SH-SY5Y (cell line): ENCODE measurements at regions not wholly inside any gene's neighbourhood (a gene's known extent, or its start where the extent isn't known, plus 50 kb on each side); places are given as distances from the start of the nearest gene placed in this dataset.

Experiments
- GATA2 ChIP-seq: IDR thresholded peaks from 2 replicates; pipeline ENCODE4 v1.6.1; 2011; ENCODE audit warnings: mild to moderate bottlenecking, low read depth, low read length
- GATA3 ChIP-seq: IDR thresholded peaks from 2 replicates; pipeline ENCODE4 v1.6.1; 2011; ENCODE audit warnings: low read depth, mild to moderate bottlenecking, low read length, moderate library complexity

DNA sequence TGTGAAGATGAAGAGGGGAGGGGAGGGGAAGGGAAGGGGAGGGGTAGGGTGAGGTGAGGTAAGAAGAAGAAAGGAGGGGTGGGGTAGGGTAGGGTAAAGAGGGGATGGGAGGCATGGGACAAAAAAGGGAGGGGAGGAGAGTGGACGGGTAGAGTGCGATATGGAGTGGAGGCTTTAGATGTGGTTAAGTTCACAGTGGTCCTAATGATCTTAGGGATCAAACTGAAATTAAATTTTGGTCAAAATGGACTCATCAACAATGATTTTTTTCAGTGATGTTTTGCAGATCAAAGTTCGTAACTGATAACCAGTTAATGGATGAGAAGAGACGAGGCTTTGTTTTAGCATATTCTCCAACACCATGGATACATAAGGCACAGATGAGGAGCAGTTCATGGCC is 513.9 kb upstream of the ACVR2A start:
- TF ChIP-seq GATA2 (no peak), GATA3 (no peak)
